ENCODE measurements at regions not wholly inside any gene's neighbourhood (a gene's known extent, or its start where the extent isn't known, plus 50 kb on each side); places are given as distances from the start of the nearest gene placed in this dataset.
"Not testable (repeated sequence)": the region's sequence is repeated elsewhere in the genome, so short reads cannot be mapped to it uniquely, and the experiment has no call there.

- FAIRE-seq, result no peak
Measured at GRCh38 chr4:116101321-116101720, 984.1 kb downstream of the TRAM1L1 start.

- no peak for FAIRE-seq
Measured at GRCh38 chr4:116099596-116099995, 985.8 kb downstream of the TRAM1L1 start.

- FAIRE-seq, result not testable (repeated sequence)
Measured at GRCh38 chr4:116097353-116097752, 983.9 kb upstream of the NDST4 start.

- no peak for FAIRE-seq
Measured at GRCh38 chr4:116092961-116093360, 979.5 kb upstream of the NDST4 start.

- no peak for FAIRE-seq
Measured at GRCh38 chr4:116088771-116089170, 975.4 kb upstream of the NDST4 start.

GRCh38 chr4:116082808-116083366 is 969.5 kb upstream of the NDST4 start:
- FAIRE-seq, result no peak

GRCh38 chr4:116073051-116073450 is 959.6 kb upstream of the NDST4 start:
- no peak for FAIRE-seq

- FAIRE-seq, result no peak
Measured at GRCh38 chr4:116070283-116070682, 956.9 kb upstream of the NDST4 start.

GRCh38 chr4:116066711-116067245 is 953.4 kb upstream of the NDST4 start:
- no peak for FAIRE-seq

GRCh38 chr4:116064331-116064730 is 950.9 kb upstream of the NDST4 start:
- FAIRE-seq, result no peak

- no peak for FAIRE-seq
Measured at GRCh38 chr4:116059361-116059760, 945.9 kb upstream of the NDST4 start.

- no peak for FAIRE-seq
Measured at GRCh38 chr4:116058129-116058528, 944.7 kb upstream of the NDST4 start.

- peak; percentile 68 for FAIRE-seq
Measured at GRCh38 chr4:116055857-116056827, 942.7 kb upstream of the NDST4 start.

- FAIRE-seq, result no peak
Measured at GRCh38 chr4:116027311-116027710, 913.9 kb upstream of the NDST4 start.

GRCh38 chr4:116024954-116025708 is 911.7 kb upstream of the NDST4 start:
- no peak for FAIRE-seq

GRCh38 chr4:116023049-116023448 is 909.6 kb upstream of the NDST4 start:
- FAIRE-seq, result no peak

- no peak for FAIRE-seq
Measured at GRCh38 chr4:116020141-116020722, 906.8 kb upstream of the NDST4 start.

- no peak for FAIRE-seq
Measured at GRCh38 chr4:116018831-116019230, 905.4 kb upstream of the NDST4 start.

- FAIRE-seq, result no peak
Measured at GRCh38 chr4:116016201-116016600, 902.8 kb upstream of the NDST4 start.

GRCh38 chr4:116015549-116015948 is 902.1 kb upstream of the NDST4 start:
- no peak for FAIRE-seq

GRCh38 chr4:116015062-116015461 is 901.6 kb upstream of the NDST4 start:
- FAIRE-seq, result no peak

- FAIRE-seq, result no peak
Measured at GRCh38 chr4:116010923-116011322, 897.5 kb upstream of the NDST4 start.

GRCh38 chr4:116005806-116006088 is 892.3 kb upstream of the NDST4 start:
- FAIRE-seq, result no peak

All from islet of Langerhans (tissue), 1 donor.